Panc1 (cell line): ENCODE measurements at regions not wholly inside any gene's neighbourhood (a gene's known extent, or its start where the extent isn't known, plus 50 kb on each side); places are given as distances from the start of the nearest gene placed in this dataset.

Source experiments
- ATAC-seq: fragments of 200-7000 bp; cut with Tn5 transposase; 2 replicates; pipeline ENCODE4 v1.9.1; 2020; ENCODE audit warnings: mild to moderate bottlenecking, moderate library complexity
- BruUV-seq: library from RNA; stranded (reverse); fragments of 400-500 nt; replicated peaks from 2 replicates; lab custom pipeline; 2021; lab: Mats Ljungman, UMichigan
- CTCF ChIA-PET: fragments of 300-600 bp; sonication (Branson Sonifier 250); formaldehyde crosslinking; loops from one replicate; lab custom pipeline; 2022; ENCODE audit warnings: antibody characterized with exemption; lab: Charles Lee
- POLR2A ChIA-PET: fragments of 300-600 bp; sonication (Branson Sonifier 250); formaldehyde crosslinking; loops from one replicate; lab custom pipeline; 2022; ENCODE audit warnings: antibody characterized with exemption; lab: Charles Lee
- DNase-seq: peaks from one replicate; pipeline ENCODE4 v3.0.0-alpha.2; 2010; ENCODE audit warnings: low read depth, low spot score
- H3K27ac ChIP-seq: 2 replicates; pipeline ENCODE4 v1.5.1; 2011; ENCODE audit warnings: mild to moderate bottlenecking, low read length, inconsistent platforms
- H3K27me3 ChIP-seq: fragments of 200-500 bp; sonication (Bioruptor generic); 2 replicates; pipeline ENCODE4 v1.6.0; 2014; ENCODE audit warnings: low read length, inconsistent platforms; ENCODE audit not compliant: control insufficient read depth, insufficient read depth
- H3K36me3 ChIP-seq: fragments of 200-500 bp; sonication (Bioruptor generic); 2 replicates; pipeline ENCODE4 v1.5.1; 2014; ENCODE audit warnings: inconsistent platforms, mild to moderate bottlenecking, low read length, moderate library complexity; ENCODE audit not compliant: control insufficient read depth, insufficient read depth
- H3K4me1 ChIP-seq: 2 replicates; pipeline ENCODE4 v1.5.1; 2011; ENCODE audit warnings: inconsistent platforms, mild to moderate bottlenecking, low read length, moderate library complexity; ENCODE audit not compliant: control insufficient read depth, insufficient read depth
- H3K4me3 ChIP-seq, 2 experiments: 2 replicates each; pipeline ENCODE4 v1.5.1; 2011 to 2012; ENCODE audit warnings: low read depth in 2 of 2, low read length in 2 of 2, mild to moderate bottlenecking in 2 of 2, inconsistent platforms in 1 of 2, moderate library complexity in 1 of 2
- H3K9me3 ChIP-seq: fragments of 200-500 bp; sonication (Bioruptor generic); 2 replicates; pipeline ENCODE4 v1.5.1; 2014; ENCODE audit warnings: low read depth, mild to moderate bottlenecking, inconsistent platforms, low read length, moderate library complexity; ENCODE audit not compliant: control insufficient read depth, insufficient read depth
- CTCF ChIP-seq: fragments of 450-650 bp; IDR thresholded peaks from 2 replicates; pipeline ENCODE4 v1.5.1; 2017; ENCODE audit warnings: mild to moderate bottlenecking
- POLR2AphosphoS5 ChIP-seq: IDR thresholded peaks from 2 replicates; pipeline ENCODE4 v1.6.1; 2012; ENCODE audit warnings: mild to moderate bottlenecking, low read depth, low read length, moderate library complexity
- REST ChIP-seq, 2 experiments: IDR thresholded peaks; 2 replicates each; pipeline ENCODE4 v1.6.1; 2011 to 2012; ENCODE audit warnings: low read depth in 2 of 2, control low read depth in 1 of 2, low read length in 1 of 2, mild to moderate bottlenecking in 1 of 2, moderate library complexity in 1 of 2; ENCODE audit not compliant: insufficient read depth in 1 of 2
- SIN3A ChIP-seq: IDR thresholded peaks from 2 replicates; pipeline ENCODE4 v1.6.1; 2012; ENCODE audit warnings: low read depth, mild to moderate bottlenecking, low read length, moderate library complexity, borderline replicate concordance; ENCODE audit not compliant: insufficient read depth
- TCF7L2 ChIP-seq: IDR thresholded peaks from 2 replicates; pipeline ENCODE4 v1.6.1; 2011; ENCODE audit warnings: mild to moderate bottlenecking, low read depth, low read length, inconsistent platforms
- in situ Hi-C: cut with HindIII; loops from 2 replicates; pipeline ENCODE4 v1.10.0; 2016; ENCODE audit warnings: low sequenced_read_pairs, low pct_unique_long_range_greater_than_20kb
- intact Hi-C: fragments of 100-400 bp; cut with micrococcal nuclease; formaldehyde crosslinking; loops from one replicate; pipeline ENCODE4 v1.10.0; 2022; ENCODE audit not compliant: unreplicated experiment

- ATAC-seq (no peak), DNase-seq (no peak)
- POLR2A ChIA-PET = no interaction called here
- TF ChIP-seq SIN3A = no peak
- TF ChIP-seq POLR2AphosphoS5 = no peak
- no peak for TF ChIP-seq REST (IDR thresholded peaks at IDR 0.05; ENCODE audit: insufficient read depth in 1 of 2, low read depth in 2 of 2, low read length in 1 of 2)
- no peak for TF ChIP-seq TCF7L2
- no peak for TF ChIP-seq CTCF
- in situ Hi-C loops (no loop called here), intact Hi-C loops (no loop called here)
- H3K27me3 ChIP-seq = no peaks in the 10 kb centered on the region
- H3K27ac ChIP-seq = no peak overlapping the region
- H3K9me3 ChIP-seq = no peaks in the 10 kb centered on the region
- CTCF ChIA-PET = no interaction called here
- BruUV-seq = no TSS peak
- no peak overlapping the region for H3K4me3 ChIP-seq
- no peaks in the 10 kb centered on the region for H3K36me3 ChIP-seq
- H3K4me1 ChIP-seq = no peaks in the 10 kb centered on the region
Observed at GRCh38 chr6:169082093-169082492, 171.6 kb downstream of the THBS2 start.

GRCh38 chr6:169081248-169081647, 172.4 kb downstream of the THBS2 start:
- H3K27ac ChIP-seq = no peak overlapping the region
- in situ Hi-C loops (no loop called here), intact Hi-C loops (no loop called here)
- ChIA-PET POLR2A (no interaction called here), CTCF (no interaction called here)
- no peaks in the 10 kb centered on the region for H3K4me1 ChIP-seq
- H3K27me3 ChIP-seq = no peaks in the 10 kb centered on the region
- no peak for TF ChIP-seq CTCF
- no peak for TF ChIP-seq SIN3A
- no peak for TF ChIP-seq POLR2AphosphoS5
- no peak for TF ChIP-seq TCF7L2
- no peak for TF ChIP-seq REST (IDR thresholded peaks at IDR 0.05; ENCODE audit: insufficient read depth in 1 of 2, low read depth in 2 of 2, low read length in 1 of 2)
- no peak for DNase-seq
- H3K36me3 ChIP-seq = no peaks in the 10 kb centered on the region
- H3K9me3 ChIP-seq = no peaks in the 10 kb centered on the region
- BruUV-seq = no TSS peak
- no peak for ATAC-seq
- H3K4me3 ChIP-seq = no peak overlapping the region
